ENCODE measurements at regions not wholly inside any gene's neighbourhood (a gene's known extent, or its start where the extent isn't known, plus 50 kb on each side); places are given as distances from the start of the nearest gene placed in this dataset.

GRCh38 chrX:149151805-149152757 lies 353.0 kb downstream of the IDS start:
- H3K4me3 ChIP-seq (ENCODE audit: low read length) = no peak overlapping the region
- DNase-seq (ENCODE audit: low read depth) = no peak
- no peak for TF ChIP-seq CTCF (conservative IDR thresholded peaks at IDR 0.05; ENCODE audit: low read depth, low read length)

GRCh38 chrX:149145845-149146285 lies 359.2 kb downstream of the IDS start:
- no peak overlapping the region for H3K4me3 ChIP-seq (ENCODE audit: low read length)
- no peak for DNase-seq (ENCODE audit: low read depth)
- TF ChIP-seq CTCF (conservative IDR thresholded peaks at IDR 0.05; ENCODE audit: low read depth, low read length) = no peak

- TF ChIP-seq CTCF (conservative IDR thresholded peaks at IDR 0.05; ENCODE audit: low read depth, low read length) = no peak
- no peak for DNase-seq (ENCODE audit: low read depth)
- H3K4me3 ChIP-seq (ENCODE audit: low read length) = no peak overlapping the region
Observed at GRCh38 chrX:149131774-149132173, 373.3 kb downstream of the IDS start.

- DNase-seq (ENCODE audit: low read depth) = no peak
- H3K4me3 ChIP-seq (ENCODE audit: low read length) = no peak overlapping the region
- TF ChIP-seq CTCF (conservative IDR thresholded peaks at IDR 0.05; ENCODE audit: low read depth, low read length) = no peak
Observed at GRCh38 chrX:149129767-149130166, 375.3 kb downstream of the IDS start.

- H3K4me3 ChIP-seq (ENCODE audit: low read length) = no peak overlapping the region
- no peak for TF ChIP-seq CTCF (conservative IDR thresholded peaks at IDR 0.05; ENCODE audit: low read depth, low read length)
- no peak for DNase-seq (ENCODE audit: low read depth)
Observed at GRCh38 chrX:149124526-149125108, 380.5 kb downstream of the IDS start.

GRCh38 chrX:149121206-149121920 lies 383.7 kb downstream of the IDS start:
- H3K4me3 ChIP-seq (ENCODE audit: low read length) = no peak overlapping the region
- no peak for DNase-seq (ENCODE audit: low read depth)

More at GRCh38 chrX:149121206-149121920, 383.7 kb downstream of the IDS start:
- TF ChIP-seq CTCF (conservative IDR thresholded peaks at IDR 0.05; ENCODE audit: low read depth, low read length) = no peak
